H1 (cell line): ENCODE measurements at regions not wholly inside any gene's neighbourhood (a gene's known extent, or its start where the extent isn't known, plus 50 kb on each side); places are given as distances from the start of the nearest gene placed in this dataset.

ENCODE experiments used
- CTCF ChIA-PET: fragments of 300-600 bp; sonication (Branson Sonifier 250); formaldehyde crosslinking; loops from one replicate; lab custom pipeline; 2021; ENCODE audit not compliant: partially characterized antibody; lab: Charles Lee
- POLR2A ChIA-PET: fragments of 300-600 bp; sonication (Branson Sonifier 250); formaldehyde crosslinking; loops from one replicate; lab custom pipeline; 2021; ENCODE audit warnings: inconsistent platforms; ENCODE audit not compliant: partially characterized antibody; lab: Charles Lee
- DNase-seq, 2 experiments: peaks; one replicate each; pipeline versions ENCODE4 v3.0.0 to v3.0.0-alpha.2; 2010 to 2022; ENCODE audit warnings: low spot score in 2 of 2, low read depth in 1 of 2, mixed read lengths in 1 of 2
- FAIRE-seq: peaks from 2 replicates; lab custom pipeline; 2011; peaks lifted over from hg19 to GRCh38; lab: Jason Lieb, UNC
- H2AFZ ChIP-seq: 2 replicates; pipeline ENCODE4 v1.8.1; 2012; ENCODE audit warnings: low read length, inconsistent platforms
- H2AK5ac ChIP-seq: 2 replicates; pipeline ENCODE4 v1.6.1; 2013; ENCODE audit warnings: low read depth, low read length
- H2BK120ac ChIP-seq: replicated peaks from 2 replicates; pipeline ENCODE3; 2013; ENCODE audit warnings: low read depth, low read length, inconsistent platforms
- H2BK12ac ChIP-seq: 2 replicates; pipeline ENCODE4 v1.6.1; 2013; ENCODE audit warnings: low read depth, low read length
- H2BK15ac ChIP-seq: 2 replicates; pipeline ENCODE4 v1.6.1; 2013; ENCODE audit warnings: low read length
- H2BK20ac ChIP-seq: 2 replicates; pipeline ENCODE4 v1.6.1; 2013; ENCODE audit warnings: low read length
- H2BK5ac ChIP-seq: 2 replicates; pipeline ENCODE4 v1.6.1; 2013; ENCODE audit warnings: low read depth, low read length
- H3K14ac ChIP-seq: 2 replicates; pipeline ENCODE4 v1.6.1; 2013; ENCODE audit warnings: inconsistent platforms; ENCODE audit not compliant: insufficient read length
- H3K18ac ChIP-seq: 2 replicates; pipeline ENCODE4 v1.6.1; 2013; ENCODE audit warnings: low read length; ENCODE audit errors: extremely low read depth
- H3K23ac ChIP-seq: 2 replicates; pipeline ENCODE4 v1.6.1; 2013; ENCODE audit warnings: inconsistent platforms; ENCODE audit not compliant: insufficient read length
- H3K23me2 ChIP-seq: 2 replicates; pipeline ENCODE4 v1.6.1; 2013; ENCODE audit warnings: low read depth, low read length
- H3K27ac ChIP-seq: 2 replicates; pipeline ENCODE4 v1.6.1; 2011; ENCODE audit warnings: low read depth, low read length, inconsistent platforms
- H3K27me3 ChIP-seq, 4 experiments: replicated peaks in 1 of 4; 1 replicate in 1 of 4; 2 replicates in 3 of 4; pipeline versions ENCODE4 v1.6.1 to v1.8.1; 2011 to 2013; ENCODE audit warnings: low read length in 3 of 4, mild to moderate bottlenecking in 3 of 4, inconsistent platforms in 2 of 4, mixed read lengths in 2 of 4, moderate library complexity in 1 of 4; ENCODE audit not compliant: control insufficient read depth in 3 of 4, insufficient read depth in 3 of 4; ENCODE audit errors: extremely low read depth in 1 of 4
- H3K36me3 ChIP-seq, 4 experiments: 2 replicates each; pipeline versions ENCODE4 v1.6.1 to v1.8.1; 2011 to 2013; ENCODE audit warnings: mild to moderate bottlenecking in 4 of 4, low read length in 3 of 4, moderate library complexity in 2 of 4, control low read depth in 1 of 4, inconsistent platforms in 1 of 4; ENCODE audit not compliant: insufficient read depth in 4 of 4, control insufficient read depth in 2 of 4
- H3K4ac ChIP-seq: replicated peaks from 2 replicates; pipeline ENCODE3; 2013; ENCODE audit warnings: low read length, low read depth, mixed read lengths, inconsistent platforms; ENCODE audit not compliant: insufficient read length
- H3K4me1 ChIP-seq, 4 experiments: replicated peaks in 1 of 4; 1 replicate in 1 of 4; 2 replicates in 3 of 4; pipeline versions ENCODE4 v1.6.1 to v1.8.1; 2011 to 2013; ENCODE audit warnings: low read length in 3 of 4, inconsistent platforms in 2 of 4, mixed read lengths in 1 of 4; ENCODE audit not compliant: insufficient read depth in 4 of 4, control insufficient read depth in 3 of 4
- H3K4me2 ChIP-seq, 2 experiments: 2 replicates each; pipeline versions ENCODE4 v1.6.1 to v1.8.1; 2011 to 2013; ENCODE audit warnings: low read depth in 2 of 2, low read length in 2 of 2, control low read depth in 1 of 2, inconsistent platforms in 1 of 2, mild to moderate bottlenecking in 1 of 2; ENCODE audit not compliant: insufficient read depth in 1 of 2
- H3K4me3 ChIP-seq, 4 experiments: fragments of 200-600, 300-600 bp in 1 of 4; sonication (generic), shearing (Covaris generic), sonication (Bioruptor Twin) in 1 of 4; 2 replicates each; pipeline versions ENCODE4 v1.5.1 to v1.8.1; 2011 to 2016; ENCODE audit warnings: low read length in 4 of 4, low read depth in 3 of 4, control low read depth in 2 of 4, inconsistent platforms in 2 of 4, mild to moderate bottlenecking in 2 of 4, mixed read lengths in 1 of 4, moderate library complexity in 1 of 4; ENCODE audit not compliant: insufficient read depth in 2 of 4; ENCODE audit errors: extremely low read depth in 1 of 4
- H3K56ac ChIP-seq: replicated peaks from 2 replicates; pipeline ENCODE3; 2013; ENCODE audit warnings: low read depth, mild to moderate bottlenecking, mixed read lengths, low read length, inconsistent platforms; ENCODE audit not compliant: insufficient read length
- H3K79me1 ChIP-seq: 2 replicates; pipeline ENCODE4 v1.6.1; 2013; ENCODE audit warnings: low read depth, low read length, control low read depth
- H3K79me2 ChIP-seq, 2 experiments: 2 replicates each; pipeline versions ENCODE4 v1.6.1 to v1.8.1; 2012 to 2013; ENCODE audit warnings: low read length in 2 of 2, mild to moderate bottlenecking in 2 of 2, inconsistent platforms in 1 of 2; ENCODE audit not compliant: insufficient read depth in 2 of 2, control insufficient read depth in 1 of 2
- H3K9ac ChIP-seq, 4 experiments: replicated peaks in 1 of 4; 1 replicate in 1 of 4; 2 replicates in 3 of 4; pipeline versions ENCODE4 v1.6.1 to v1.8.1; 2011 to 2013; ENCODE audit warnings: low read depth in 3 of 4, low read length in 3 of 4, control low read depth in 2 of 4, mild to moderate bottlenecking in 2 of 4, moderate library complexity in 2 of 4, inconsistent platforms in 1 of 4; ENCODE audit errors: extremely low read depth in 1 of 4
- H3K9me3 ChIP-seq, 2 experiments: 2 replicates each; pipeline versions ENCODE4 v1.6.1 to v1.8.1; 2012 to 2013; ENCODE audit warnings: mild to moderate bottlenecking in 2 of 2, moderate library complexity in 2 of 2, control low read depth in 1 of 2, inconsistent platforms in 1 of 2, low read depth in 1 of 2, low read length in 1 of 2, mixed read lengths in 1 of 2; ENCODE audit not compliant: insufficient read depth in 2 of 2
- H4K20me1 ChIP-seq, 2 experiments: replicated peaks in 1 of 2; 2 replicates each; pipeline versions ENCODE3 to v1.8.1; 2011 to 2013; ENCODE audit warnings: inconsistent platforms in 2 of 2, low read length in 2 of 2, mild to moderate bottlenecking in 1 of 2; ENCODE audit not compliant: insufficient read depth in 2 of 2, control insufficient read depth in 1 of 2
- H4K5ac ChIP-seq: 2 replicates; pipeline ENCODE4 v1.6.1; 2013; ENCODE audit warnings: low read length, low read depth, mixed read lengths, inconsistent platforms; ENCODE audit not compliant: insufficient read length
- H4K8ac ChIP-seq: 2 replicates; pipeline ENCODE4 v1.8.0; 2013; ENCODE audit warnings: mild to moderate bottlenecking, moderate library complexity, low read length, inconsistent platforms; ENCODE audit not compliant: insufficient read depth; ENCODE audit errors: extremely low read depth
- H4K91ac ChIP-seq: replicated peaks from 2 replicates; pipeline ENCODE3; 2013; ENCODE audit warnings: low read length, mixed read lengths, inconsistent platforms; ENCODE audit not compliant: insufficient read length
- BACH1 ChIP-seq: IDR thresholded peaks from 2 replicates; pipeline ENCODE4 v1.6.1; 2012; ENCODE audit warnings: low read length, improper control_type of control experiment
- WGBS, 2 experiments: shearing (Covaris generic) in 1 of 2; methylation state at CpG; one replicate each; pipeline versions ENCODE4 v1.1.6 to v1.1.7; 2013 to 2015; ENCODE audit warnings: low lambda C conversion rate in 2 of 2, mixed read lengths in 2 of 2, inconsistent platforms in 1 of 2, low coverage in 1 of 2, missing lambda C conversion rate in 1 of 2; ENCODE audit not compliant: insufficient replicate concordance in 2 of 2, insufficient coverage in 1 of 2, insufficient read length in 1 of 2; ENCODE audit errors: extremely low coverage in 1 of 2, missing lambda C conversion rate in 1 of 2; 5-methylcytosine and 5-hydroxymethylcytosine counted together
- TF ChIP-seq, protein P1 (sequence below): IDR thresholded peaks from 2 replicates; pipeline ENCODE4 v1.6.1; 2012; ENCODE audit warnings: inconsistent platforms

DNA sequence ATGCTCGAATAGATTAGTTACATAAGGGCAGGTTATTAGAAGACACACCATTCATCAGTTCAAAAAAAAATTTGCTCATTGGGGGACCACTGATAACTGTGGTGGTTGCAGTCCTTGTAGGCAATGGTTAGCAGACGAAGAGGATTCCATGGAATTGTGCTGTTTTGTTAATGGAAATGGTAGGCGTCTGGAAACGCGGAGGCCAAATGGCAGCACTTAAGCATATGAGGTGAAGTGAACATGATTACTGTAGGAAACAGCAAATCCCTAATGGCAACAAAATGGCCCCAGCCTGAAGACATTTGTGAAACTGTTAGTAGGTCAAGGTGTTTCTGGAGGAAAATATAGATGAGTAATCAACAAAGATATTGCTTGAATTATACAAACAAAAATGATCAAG, 535.4 kb upstream of the PTPRD start:
- Histone ChIP-seq H2BK12ac (no peak overlapping the region), H4K91ac (no peak overlapping the region), H3K4me3 (no peak overlapping the region), H3K4ac (no peak overlapping the region), H3K27ac (no peak overlapping the region), H3K36me3 (no peaks in the 10 kb centered on the region), H3K4me2 (no peak overlapping the region), H3K18ac (no peak overlapping the region), H2BK5ac (no peak overlapping the region), H3K79me2 (no peaks in the 10 kb centered on the region), H3K4me1 (no peaks in the 10 kb centered on the region), H4K5ac (no peak overlapping the region), H4K20me1 (no peaks in the 10 kb centered on the region), H3K14ac (no peak overlapping the region), H3K79me1 (no peaks in the 10 kb centered on the region), H2AFZ (peak overlapping the region; percentile 24; the same call in 1 of the 2 replicates), H3K27me3 (no peaks in the 10 kb centered on the region), H2BK15ac (no peak overlapping the region), H4K8ac (no peak overlapping the region), H3K23ac (no peak overlapping the region), H2BK20ac (no peak overlapping the region), H2BK120ac (no peak overlapping the region), H3K23me2 (no peaks in the 10 kb centered on the region), H3K56ac (no peak overlapping the region), H3K9me3 (no peaks in the 10 kb centered on the region), H2AK5ac (no peak overlapping the region), H3K9ac (no peak overlapping the region)
- ChIA-PET CTCF (interaction anchor here (1.0 to 2.3 kb wide), 4 partner anchors 11 to 812 kb away, joined by 3 to 39 read pairs (median 5); no protein-coding TSS in a partner anchor), POLR2A (no interaction called here)
- FAIRE-seq = no peak
- TF ChIP-seq, protein P1, sequence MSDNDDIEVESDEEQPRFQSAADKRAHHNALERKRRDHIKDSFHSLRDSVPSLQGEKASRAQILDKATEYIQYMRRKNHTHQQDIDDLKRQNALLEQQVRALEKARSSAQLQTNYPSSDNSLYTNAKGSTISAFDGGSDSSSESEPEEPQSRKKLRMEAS = no peak
- TF ChIP-seq BACH1 = no peak
- 97% methylated on average over 5 of the region's 5 CpGs; no CpG with 5 or more reads in 1 of the 2 experiments for WGBS, 2 experiments
- no peak for DNase-seq
